DOHH2 (cell line): ENCODE measurements at regions not wholly inside any gene's neighbourhood (a gene's known extent, or its start where the extent isn't known, plus 50 kb on each side); places are given as distances from the start of the nearest gene placed in this dataset.

Experiments
- H3F3A ChIP-seq: fragments of 200-600 bp; sonication (generic), shearing (Covaris generic); 2 replicates; pipeline ENCODE4 v1.6.0; 2016; ENCODE audit warnings: antibody characterized with exemption, mild to moderate bottlenecking; ENCODE audit not compliant: control insufficient read depth, insufficient read depth
- H3K27ac ChIP-seq: fragments of 200-600 bp; sonication (generic); 2 replicates; pipeline ENCODE4 v1.5.1; 2014; ENCODE audit warnings: low read depth, mild to moderate bottlenecking, low read length, moderate library complexity
- H3K27me3 ChIP-seq: fragments of 200-600 bp; sonication (generic); 2 replicates; pipeline ENCODE4 v1.6.1; 2014; ENCODE audit warnings: mild to moderate bottlenecking, low read length, mixed read lengths; ENCODE audit not compliant: control insufficient read depth
- H3K36me3 ChIP-seq: fragments of 200-600 bp; sonication (generic); 2 replicates; pipeline ENCODE4 v1.6.1; 2014; ENCODE audit warnings: mild to moderate bottlenecking, low read length, moderate library complexity, mixed read lengths; ENCODE audit not compliant: control insufficient read depth
- H3K4me1 ChIP-seq: fragments of 200-600 bp; sonication (generic); 2 replicates; pipeline ENCODE4 v1.6.1; 2014; ENCODE audit warnings: mild to moderate bottlenecking, low read length, mixed read lengths; ENCODE audit not compliant: control insufficient read depth
- H3K4me2 ChIP-seq: fragments of 200-600 bp; sonication (generic); 2 replicates; pipeline ENCODE4 v1.6.0; 2014; ENCODE audit warnings: mild to moderate bottlenecking, low read length, moderate library complexity
- H3K4me3 ChIP-seq: fragments of 200-600 bp; sonication (generic); 2 replicates; pipeline ENCODE4 v1.5.1; 2014; ENCODE audit warnings: mild to moderate bottlenecking, low read length, mixed read lengths
- H3K79me2 ChIP-seq: fragments of 200-600 bp; sonication (generic); 2 replicates; pipeline ENCODE4 v1.6.1; 2014; ENCODE audit warnings: mild to moderate bottlenecking, low read length, mixed read lengths; ENCODE audit not compliant: control insufficient read depth
- H3K9me2 ChIP-seq: fragments of 200-600 bp; sonication (generic); replicated peaks from 2 replicates; pipeline ENCODE4 v1.6.1; 2014; ENCODE audit warnings: mild to moderate bottlenecking, low read length, mixed read lengths; ENCODE audit not compliant: control insufficient read depth
- H3K9me3 ChIP-seq: fragments of 200-600 bp; sonication (generic); 2 replicates; pipeline ENCODE4 v1.6.1; 2014; ENCODE audit warnings: antibody characterized with exemption, low read length, mixed read lengths; ENCODE audit not compliant: control insufficient read depth, insufficient read depth
- H4K20me1 ChIP-seq: fragments of 200-600 bp; sonication (generic); 2 replicates; pipeline ENCODE4 v1.6.0; 2014; ENCODE audit warnings: low read depth, mild to moderate bottlenecking, antibody characterized with exemption, low read length, moderate library complexity; ENCODE audit not compliant: control insufficient read depth, insufficient read depth
- EZH2phosphoT487 ChIP-seq: fragments of 200-600 bp; sonication (generic); IDR thresholded peaks from 2 replicates; pipeline ENCODE4 v1.6.1; 2017; ENCODE audit warnings: borderline replicate concordance, mild to moderate bottlenecking, antibody characterized with exemption, low read length, moderate library complexity, mixed read lengths
- TF ChIP-seq, protein P1 (sequence below): fragments of 200-600 bp; sonication (generic); IDR thresholded peaks from one replicate; pipeline ENCODE4 v1.5.1; 2014; ENCODE audit warnings: antibody characterized with exemption, mild to moderate bottlenecking, low read depth, low read length; ENCODE audit not compliant: poor library complexity, severe bottlenecking

DNA sequence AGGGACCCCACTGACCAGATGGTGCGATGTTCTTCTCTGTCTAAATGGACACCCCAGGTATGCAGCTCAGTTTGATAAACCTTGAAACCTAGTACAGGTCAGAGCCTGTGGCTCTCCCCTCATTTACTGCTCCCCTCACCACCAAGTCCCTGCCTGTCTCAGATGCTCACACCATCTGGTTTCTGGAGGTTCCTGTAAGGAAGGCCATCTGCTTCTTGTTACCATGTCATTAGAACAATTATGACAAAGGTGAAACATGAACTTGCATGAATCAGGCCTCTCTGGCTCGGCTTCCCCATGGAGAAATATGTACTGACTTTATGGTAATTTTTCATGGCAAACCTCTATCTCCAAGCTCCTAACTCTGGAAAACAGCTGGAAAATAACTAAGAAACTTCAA is 965.7 kb downstream of the UQCRFS1 start:
- no peaks in the 10 kb centered on the region for H3K4me1 ChIP-seq
- no peak overlapping the region for H3K27ac ChIP-seq
- no peaks in the 10 kb centered on the region for H3K9me2 ChIP-seq
- no peak overlapping the region for H3K4me2 ChIP-seq
- no peaks in the 10 kb centered on the region for H3K79me2 ChIP-seq
- 0 out of 2 replicates have a peak, but pooled peaks cover 3% of the 10 kb centered on the region for H3K9me3 ChIP-seq
- no peak overlapping the region for H3K4me3 ChIP-seq
- H3K36me3 ChIP-seq: no peaks in the 10 kb centered on the region
- TF ChIP-seq EZH2phosphoT487: no peak
- TF ChIP-seq, protein P1, sequence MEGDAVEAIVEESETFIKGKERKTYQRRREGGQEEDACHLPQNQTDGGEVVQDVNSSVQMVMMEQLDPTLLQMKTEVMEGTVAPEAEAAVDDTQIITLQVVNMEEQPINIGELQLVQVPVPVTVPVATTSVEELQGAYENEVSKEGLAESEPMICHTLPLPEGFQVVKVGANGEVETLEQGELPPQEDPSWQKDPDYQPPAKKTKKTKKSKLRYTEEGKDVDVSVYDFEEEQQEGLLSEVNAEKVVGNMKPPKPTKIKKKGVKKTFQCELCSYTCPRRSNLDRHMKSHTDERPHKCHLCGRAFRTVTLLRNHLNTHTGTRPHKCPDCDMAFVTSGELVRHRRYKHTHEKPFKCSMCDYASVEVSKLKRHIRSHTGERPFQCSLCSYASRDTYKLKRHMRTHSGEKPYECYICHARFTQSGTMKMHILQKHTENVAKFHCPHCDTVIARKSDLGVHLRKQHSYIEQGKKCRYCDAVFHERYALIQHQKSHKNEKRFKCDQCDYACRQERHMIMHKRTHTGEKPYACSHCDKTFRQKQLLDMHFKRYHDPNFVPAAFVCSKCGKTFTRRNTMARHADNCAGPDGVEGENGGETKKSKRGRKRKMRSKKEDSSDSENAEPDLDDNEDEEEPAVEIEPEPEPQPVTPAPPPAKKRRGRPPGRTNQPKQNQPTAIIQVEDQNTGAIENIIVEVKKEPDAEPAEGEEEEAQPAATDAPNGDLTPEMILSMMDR: no peak
- H3F3A ChIP-seq: no peaks in the 10 kb centered on the region
- no peaks in the 10 kb centered on the region for H3K27me3 ChIP-seq
- H4K20me1 ChIP-seq: no peaks in the 10 kb centered on the region

GRCh38 chr19:28245937-28246336 is 967.0 kb downstream of the UQCRFS1 start:
- no peaks in the 10 kb centered on the region for H3K4me1 ChIP-seq
- H3K27ac ChIP-seq: no peak overlapping the region
- no peak overlapping the region for H3K4me2 ChIP-seq
- no peaks in the 10 kb centered on the region for H3K79me2 ChIP-seq
- H3K9me3 ChIP-seq: 0 out of 2 replicates have a peak, but pooled peaks cover 3% of the 10 kb centered on the region
- TF ChIP-seq EZH2phosphoT487: no peak
- TF ChIP-seq, protein P1: no peak
- no peaks in the 10 kb centered on the region for H3K36me3 ChIP-seq
- no peak overlapping the region for H3K4me3 ChIP-seq
- H3K27me3 ChIP-seq: no peaks in the 10 kb centered on the region
- H4K20me1 ChIP-seq: no peaks in the 10 kb centered on the region
- H3F3A ChIP-seq: no peaks in the 10 kb centered on the region
- no peaks in the 10 kb centered on the region for H3K9me2 ChIP-seq

- no peak overlapping the region for H3K4me3 ChIP-seq
- H3K79me2 ChIP-seq: no peaks in the 10 kb centered on the region
- TF ChIP-seq, protein P1: no peak
- TF ChIP-seq EZH2phosphoT487: no peak
- H4K20me1 ChIP-seq: no peaks in the 10 kb centered on the region
- H3K4me2 ChIP-seq: no peak overlapping the region
- H3K9me2 ChIP-seq: no peaks in the 10 kb centered on the region
- H3K9me3 ChIP-seq: 0 out of 2 replicates have a peak, but pooled peaks cover under 1% of the 10 kb centered on the region
- no peaks in the 10 kb centered on the region for H3F3A ChIP-seq
- H3K4me1 ChIP-seq: no peaks in the 10 kb centered on the region
- H3K27me3 ChIP-seq: no peaks in the 10 kb centered on the region
- H3K27ac ChIP-seq: no peak overlapping the region
- H3K36me3 ChIP-seq: no peaks in the 10 kb centered on the region
Measured at GRCh38 chr19:28244966-28245365, 968.0 kb downstream of the UQCRFS1 start.
